ENCODE measurements at regions not wholly inside any gene's neighbourhood (a gene's known extent, or its start where the extent isn't known, plus 50 kb on each side); places are given as distances from the start of the nearest gene placed in this dataset.

DNA sequence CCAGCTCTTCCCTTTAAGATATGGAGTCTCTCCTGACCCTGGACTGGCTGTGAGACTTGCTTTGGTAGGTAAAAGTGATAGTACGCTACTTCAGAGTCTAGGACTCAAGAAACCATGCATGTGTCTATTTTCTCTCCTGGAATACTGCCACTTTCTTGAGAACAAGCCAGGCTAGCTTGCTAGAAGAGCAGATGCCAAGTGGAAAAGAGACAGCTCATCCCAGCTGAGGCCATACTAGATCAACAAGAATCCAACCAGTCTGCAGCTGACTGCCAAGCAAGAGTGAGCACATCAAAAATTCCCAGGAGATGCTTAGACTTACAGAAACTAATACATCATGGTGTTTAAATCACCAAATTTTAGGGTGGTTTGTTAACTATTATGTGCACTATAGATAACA is 208.3 kb upstream of the RBMS3 start:
- DNase-seq (ENCODE audit: low read depth, low spot score): no peak
- ChIA-PET POLR2A (no interaction called here), CTCF (no interaction called here)
- no peak overlapping the region for H3K4me3 ChIP-seq (ENCODE audit: low read depth, low read length)
- no peaks in the 10 kb centered on the region for H3K27me3 ChIP-seq (ENCODE audit: control insufficient read depth, insufficient read depth, low read length)
- TF ChIP-seq CTCF (IDR thresholded peaks at IDR 0.05; ENCODE audit: low read depth, low read length): no peak
- no peaks in the 10 kb centered on the region for H3K9me3 ChIP-seq (ENCODE audit: control insufficient read depth, insufficient read depth, low read length)
- no peak overlapping the region for H3K27ac ChIP-seq (ENCODE audit: low read depth, low read length)

DNA sequence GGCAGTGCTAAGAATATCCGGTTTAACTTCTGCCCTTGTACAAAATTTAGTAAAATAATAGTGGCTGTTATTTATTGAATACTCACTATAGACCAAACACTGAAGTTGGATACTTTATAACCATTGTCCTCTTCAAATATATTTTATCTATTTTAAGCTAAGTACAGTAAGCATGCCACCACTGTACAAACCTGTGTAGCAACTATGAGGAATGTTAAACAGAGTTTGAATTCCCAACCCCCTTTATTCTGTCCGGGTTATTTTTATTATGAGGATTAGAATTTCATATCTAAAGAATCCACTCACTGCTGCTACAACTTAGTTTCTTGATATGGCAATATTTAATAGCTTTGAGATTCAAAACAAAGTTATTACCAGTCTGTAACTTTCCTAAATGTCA is 203.5 kb upstream of the RBMS3 start:
- Histone ChIP-seq H3K4me3 (ENCODE audit: low read depth, low read length) (no peak overlapping the region), H3K9me3 (ENCODE audit: control insufficient read depth, insufficient read depth, low read length) (no peaks in the 10 kb centered on the region), H3K27me3 (ENCODE audit: control insufficient read depth, insufficient read depth, low read length) (no peaks in the 10 kb centered on the region), H3K27ac (ENCODE audit: low read depth, low read length) (no peak overlapping the region)
- POLR2A ChIA-PET: interaction anchor here (0.7 kb wide), 1 partner anchor 12 kb away, joined by 3 read pairs; no protein-coding TSS in a partner anchor
- CTCF ChIA-PET: interaction anchor here (1.0 kb wide), 1 partner anchor 10 kb away, joined by 3 read pairs; no protein-coding TSS in a partner anchor
- no peak for TF ChIP-seq CTCF (IDR thresholded peaks at IDR 0.05; ENCODE audit: low read depth, low read length)
- DNase-seq (ENCODE audit: low read depth, low spot score): no peak

GRCh38 chr3:29079358-29079757 is 201.5 kb upstream of the RBMS3 start:
- no peaks in the 10 kb centered on the region for H3K9me3 ChIP-seq (ENCODE audit: control insufficient read depth, insufficient read depth, low read length)
- TF ChIP-seq CTCF (IDR thresholded peaks at IDR 0.05; ENCODE audit: low read depth, low read length): no peak
- no peak overlapping the region for H3K4me3 ChIP-seq (ENCODE audit: low read depth, low read length)
- POLR2A ChIA-PET: interaction anchor here (1.3 kb wide), 1 partner anchor 14 kb away, joined by 3 read pairs; no protein-coding TSS in a partner anchor
- CTCF ChIA-PET: no interaction called here
- DNase-seq (ENCODE audit: low read depth, low spot score): no peak
- no peaks in the 10 kb centered on the region for H3K27me3 ChIP-seq (ENCODE audit: control insufficient read depth, insufficient read depth, low read length)
- no peak overlapping the region for H3K27ac ChIP-seq (ENCODE audit: low read depth, low read length)

DNA sequence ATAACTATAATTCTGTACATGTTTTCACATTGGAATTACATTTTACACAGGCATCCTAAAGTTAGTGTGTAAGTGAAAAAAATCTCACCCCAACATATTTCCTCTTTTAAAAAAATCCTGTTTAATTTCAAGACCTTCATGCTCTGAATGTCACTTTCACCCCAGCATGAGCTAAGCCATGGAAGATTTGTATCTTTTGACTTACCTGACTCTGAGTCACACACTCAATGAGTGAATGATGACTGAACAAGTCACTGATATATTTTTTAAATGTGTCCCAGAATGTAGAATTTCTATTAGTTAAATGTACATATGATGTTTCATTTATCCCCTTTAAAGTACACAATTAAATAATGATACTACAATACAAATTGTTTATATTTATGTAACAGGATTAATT is 199.9 kb upstream of the RBMS3 start:
- DNase-seq (ENCODE audit: low read depth, low spot score): no peak
- no peak for TF ChIP-seq CTCF (IDR thresholded peaks at IDR 0.05; ENCODE audit: low read depth, low read length)
- Histone ChIP-seq H3K27ac (ENCODE audit: low read depth, low read length) (no peak overlapping the region), H3K4me3 (ENCODE audit: low read depth, low read length) (no peak overlapping the region), H3K27me3 (ENCODE audit: control insufficient read depth, insufficient read depth, low read length) (no peaks in the 10 kb centered on the region), H3K9me3 (ENCODE audit: control insufficient read depth, insufficient read depth, low read length) (no peaks in the 10 kb centered on the region)
- POLR2A ChIA-PET: no interaction called here
- CTCF ChIA-PET: no interaction called here

DNA sequence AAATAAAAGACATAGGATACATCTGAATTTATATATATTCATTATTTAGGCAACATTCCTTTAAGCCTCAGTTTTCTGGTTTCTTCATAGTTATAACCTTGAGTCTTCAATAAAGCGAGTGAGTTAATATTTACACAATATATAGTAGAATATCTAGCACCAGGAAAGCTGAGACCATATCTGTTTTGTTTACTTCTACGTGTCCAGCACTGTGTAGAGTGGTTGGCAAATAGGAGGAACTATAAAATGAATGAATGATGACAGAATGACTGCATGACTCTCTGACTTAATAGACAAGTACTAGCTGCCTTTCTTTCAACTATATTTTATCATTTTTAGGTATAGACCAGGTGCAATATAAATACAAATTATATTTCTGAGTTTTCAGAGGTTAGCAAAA is 197.8 kb upstream of the RBMS3 start:
- H3K27me3 ChIP-seq (ENCODE audit: control insufficient read depth, insufficient read depth, low read length): no peaks in the 10 kb centered on the region
- CTCF ChIA-PET: no interaction called here
- POLR2A ChIA-PET: no interaction called here
- H3K9me3 ChIP-seq (ENCODE audit: control insufficient read depth, insufficient read depth, low read length): no peaks in the 10 kb centered on the region
- H3K4me3 ChIP-seq (ENCODE audit: low read depth, low read length): no peak overlapping the region
- TF ChIP-seq CTCF (IDR thresholded peaks at IDR 0.05; ENCODE audit: low read depth, low read length): no peak
- no peak overlapping the region for H3K27ac ChIP-seq (ENCODE audit: low read depth, low read length)
- no peak for DNase-seq (ENCODE audit: low read depth, low spot score)
